ENCODE measurements at regions not wholly inside any gene's neighbourhood (a gene's known extent, or its start where the extent isn't known, plus 50 kb on each side); places are given as distances from the start of the nearest gene placed in this dataset.

DNA sequence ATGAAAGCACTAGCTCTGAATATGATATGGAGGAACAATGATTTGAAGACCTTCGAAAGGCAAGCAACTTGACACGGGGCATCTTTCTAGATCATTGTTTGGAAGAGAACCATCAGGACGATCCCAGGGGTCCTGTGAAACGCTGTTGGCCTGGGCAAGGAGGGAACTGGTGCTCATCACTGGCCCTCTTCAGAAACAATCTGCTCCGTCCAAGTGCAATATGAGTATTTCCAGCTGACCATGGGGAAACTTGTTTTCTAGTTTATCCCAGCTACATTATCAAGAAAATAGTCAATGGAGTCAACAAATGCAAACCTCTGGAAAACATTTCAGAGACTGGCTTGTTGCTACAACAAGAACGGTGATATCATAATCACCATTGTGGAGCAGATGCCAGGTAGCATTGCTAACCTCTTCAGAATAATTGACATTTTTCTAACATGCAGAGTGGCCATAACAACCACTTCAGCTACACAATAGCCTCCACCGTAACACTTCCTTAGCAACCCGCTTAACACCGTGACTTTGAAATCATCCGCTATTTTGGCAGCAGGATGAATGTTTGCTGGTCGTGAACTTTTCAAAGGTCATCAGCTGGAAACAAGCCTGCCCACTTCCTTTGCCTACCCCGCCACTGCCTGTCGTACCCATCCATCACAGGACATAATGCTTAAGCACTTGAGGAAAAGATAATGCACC, 112.0 kb upstream of the PDE10A start:
- H3K27me3 ChIP-seq (ENCODE audit: control insufficient read depth, insufficient read depth, low read length), result no peaks in the 10 kb centered on the region
- TF ChIP-seq, protein P1, sequence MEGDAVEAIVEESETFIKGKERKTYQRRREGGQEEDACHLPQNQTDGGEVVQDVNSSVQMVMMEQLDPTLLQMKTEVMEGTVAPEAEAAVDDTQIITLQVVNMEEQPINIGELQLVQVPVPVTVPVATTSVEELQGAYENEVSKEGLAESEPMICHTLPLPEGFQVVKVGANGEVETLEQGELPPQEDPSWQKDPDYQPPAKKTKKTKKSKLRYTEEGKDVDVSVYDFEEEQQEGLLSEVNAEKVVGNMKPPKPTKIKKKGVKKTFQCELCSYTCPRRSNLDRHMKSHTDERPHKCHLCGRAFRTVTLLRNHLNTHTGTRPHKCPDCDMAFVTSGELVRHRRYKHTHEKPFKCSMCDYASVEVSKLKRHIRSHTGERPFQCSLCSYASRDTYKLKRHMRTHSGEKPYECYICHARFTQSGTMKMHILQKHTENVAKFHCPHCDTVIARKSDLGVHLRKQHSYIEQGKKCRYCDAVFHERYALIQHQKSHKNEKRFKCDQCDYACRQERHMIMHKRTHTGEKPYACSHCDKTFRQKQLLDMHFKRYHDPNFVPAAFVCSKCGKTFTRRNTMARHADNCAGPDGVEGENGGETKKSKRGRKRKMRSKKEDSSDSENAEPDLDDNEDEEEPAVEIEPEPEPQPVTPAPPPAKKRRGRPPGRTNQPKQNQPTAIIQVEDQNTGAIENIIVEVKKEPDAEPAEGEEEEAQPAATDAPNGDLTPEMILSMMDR (IDR thresholded peaks at IDR 0.05; ENCODE audit: insufficient read depth, low read length, severe bottlenecking), result no peak
- no peaks in the 10 kb centered on the region for H3K36me3 ChIP-seq (ENCODE audit: control insufficient read depth, insufficient read depth, low read length)
- DNase-seq (ENCODE audit: low read depth) (peak; percentile 75), FAIRE-seq (no peak)
- no peak overlapping the region for H3K4me3 ChIP-seq (ENCODE audit: low read depth, low read length)

DNA sequence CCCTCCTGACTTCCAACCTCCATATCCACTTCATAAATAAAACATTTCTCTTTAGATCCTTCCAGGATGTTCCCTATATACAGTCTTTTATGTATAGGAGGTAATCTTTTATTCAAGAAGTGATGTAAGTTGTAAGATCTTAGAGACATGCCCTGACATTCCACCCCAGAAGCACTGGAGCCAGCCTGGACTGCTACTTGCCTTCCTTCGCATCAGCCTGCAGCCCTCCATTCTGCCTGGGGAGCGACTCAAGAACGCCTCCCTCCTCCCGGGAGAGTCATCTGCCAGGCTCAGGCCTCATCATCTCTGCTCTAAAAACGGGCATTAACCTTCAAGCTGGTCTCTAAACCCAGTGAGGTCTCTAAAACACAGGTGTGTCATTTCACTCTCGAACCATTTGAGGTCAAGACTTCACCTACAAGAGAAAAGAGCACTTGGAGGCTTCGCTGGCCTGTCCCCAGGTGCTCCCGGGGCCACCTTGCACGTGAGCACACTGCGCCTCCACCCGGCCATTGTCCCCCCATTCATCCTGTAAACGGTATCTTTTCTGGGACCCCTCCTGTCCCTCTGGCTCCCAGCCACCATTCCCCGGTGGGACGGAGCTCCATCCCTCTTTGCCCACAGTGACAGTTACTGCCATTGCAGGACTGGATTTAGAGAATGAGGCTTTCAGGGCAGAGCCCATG, 107.5 kb upstream of the PDE10A start:
- Histone ChIP-seq H3K4me3 (ENCODE audit: low read depth, low read length) (no peak overlapping the region), H3K36me3 (ENCODE audit: control insufficient read depth, insufficient read depth, low read length) (no peaks in the 10 kb centered on the region), H3K27me3 (ENCODE audit: control insufficient read depth, insufficient read depth, low read length) (no peaks in the 10 kb centered on the region)
- TF ChIP-seq, protein P1 (IDR thresholded peaks at IDR 0.05; ENCODE audit: insufficient read depth, low read length, severe bottlenecking), result no peak
- peak; percentile 35 for DNase-seq (ENCODE audit: low read depth)
- FAIRE-seq, result no peak

DNA sequence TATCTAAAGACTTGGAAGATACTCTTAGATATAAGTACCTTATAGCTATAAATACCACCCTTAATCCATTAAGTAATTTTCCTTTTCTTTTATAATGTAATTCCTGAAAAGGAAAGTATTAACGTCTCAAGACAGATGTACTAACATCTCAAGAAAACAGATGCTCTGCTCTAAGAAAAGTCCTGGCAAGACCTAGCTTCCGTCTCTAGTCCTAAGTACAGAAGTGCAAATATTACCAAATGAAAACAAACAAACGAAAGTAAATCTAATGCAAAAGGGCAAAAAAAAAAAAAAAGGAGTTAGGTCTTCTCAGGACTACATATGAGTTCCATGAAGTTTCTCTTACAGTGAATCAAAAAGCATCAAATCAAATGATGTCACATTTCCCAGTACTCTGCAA, 106.8 kb upstream of the PDE10A start:
- FAIRE-seq, result no peak

DNA sequence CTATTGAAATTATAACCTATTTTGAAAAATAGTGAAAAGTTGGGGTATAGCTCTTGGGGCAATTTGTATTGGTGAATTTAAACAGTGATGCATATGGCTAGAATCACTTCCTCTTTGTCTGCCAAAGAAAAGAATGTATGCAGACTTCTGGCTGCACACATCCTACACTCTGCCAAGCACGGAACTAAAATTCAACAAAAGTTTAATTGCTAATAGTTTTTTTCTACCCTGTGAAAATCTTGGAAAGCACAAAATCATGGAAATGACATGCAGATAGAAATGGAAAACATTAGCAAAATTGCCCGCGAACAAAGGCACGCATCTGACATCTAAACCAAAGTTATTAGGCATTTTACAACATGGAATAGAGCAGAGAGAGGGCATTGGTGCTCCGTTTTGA, 106.4 kb upstream of the PDE10A start:
- Histone ChIP-seq H3K4me3 (ENCODE audit: low read depth, low read length) (no peak overlapping the region), H3K27me3 (ENCODE audit: control insufficient read depth, insufficient read depth, low read length) (no peaks in the 10 kb centered on the region), H3K36me3 (ENCODE audit: control insufficient read depth, insufficient read depth, low read length) (no peaks in the 10 kb centered on the region)
- no peak for DNase-seq (ENCODE audit: low read depth)
- TF ChIP-seq, protein P1 (IDR thresholded peaks at IDR 0.05; ENCODE audit: insufficient read depth, low read length, severe bottlenecking), result no peak
- FAIRE-seq, result no peak

More for the DNA sequence above, 106.8 kb upstream of the PDE10A start:
- no peaks in the 10 kb centered on the region for H3K27me3 ChIP-seq (ENCODE audit: control insufficient read depth, insufficient read depth, low read length)
- H3K4me3 ChIP-seq (ENCODE audit: low read depth, low read length), result no peak overlapping the region
- TF ChIP-seq, protein P1 (IDR thresholded peaks at IDR 0.05; ENCODE audit: insufficient read depth, low read length, severe bottlenecking), result no peak
- no peaks in the 10 kb centered on the region for H3K36me3 ChIP-seq (ENCODE audit: control insufficient read depth, insufficient read depth, low read length)
- no peak for DNase-seq (ENCODE audit: low read depth)

DNA sequence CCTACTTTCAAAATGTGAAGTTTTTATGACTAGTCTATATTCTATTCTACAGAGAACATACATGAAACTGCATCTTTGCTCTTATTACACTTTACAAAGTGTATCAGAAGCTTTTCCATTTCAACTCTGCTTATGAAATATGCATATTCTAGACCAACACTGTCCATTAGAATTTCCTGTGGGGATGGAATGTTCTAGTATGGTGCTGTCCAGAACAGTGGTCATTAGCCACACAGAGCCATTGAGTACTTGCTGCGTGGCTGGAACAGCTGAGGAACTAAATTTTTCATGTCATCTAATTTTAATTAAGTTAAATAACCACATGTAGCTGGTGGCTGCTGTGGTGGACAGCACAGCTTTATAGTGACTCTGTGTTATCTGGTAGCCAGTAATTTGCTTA, 105.9 kb upstream of the PDE10A start:
- Histone ChIP-seq H3K27me3 (ENCODE audit: control insufficient read depth, insufficient read depth, low read length) (no peaks in the 10 kb centered on the region), H3K36me3 (ENCODE audit: control insufficient read depth, insufficient read depth, low read length) (no peaks in the 10 kb centered on the region), H3K4me3 (ENCODE audit: low read depth, low read length) (no peak overlapping the region)
- TF ChIP-seq, protein P1 (IDR thresholded peaks at IDR 0.05; ENCODE audit: insufficient read depth, low read length, severe bottlenecking), result no peak
- FAIRE-seq (no peak), DNase-seq (ENCODE audit: low read depth) (no peak)
